ENCODE measurements at regions not wholly inside any gene's neighbourhood (a gene's known extent, or its start where the extent isn't known, plus 50 kb on each side); places are given as distances from the start of the nearest gene placed in this dataset.

DNA sequence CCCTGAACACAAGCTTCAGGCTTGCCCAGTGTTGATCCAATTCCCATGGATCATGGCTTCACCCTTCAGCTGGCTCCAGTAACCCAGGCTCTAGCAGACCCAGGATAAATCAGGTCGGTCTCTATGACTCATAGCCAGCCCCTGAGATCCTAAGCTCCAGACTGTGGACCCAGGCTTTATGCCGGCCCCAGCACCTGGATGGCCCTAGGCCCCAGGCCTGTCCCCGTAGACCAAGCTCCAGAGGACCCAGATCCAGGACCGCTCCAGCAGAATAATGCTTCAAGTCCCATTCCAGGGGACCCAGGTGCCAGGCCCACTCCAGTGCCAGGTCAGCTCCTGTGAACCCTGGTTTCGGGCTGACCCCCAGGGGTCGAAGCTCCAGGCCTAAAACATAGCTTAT is 1589.9 kb upstream of the DDX18 start:
- ATAC-seq (no peak), DNase-seq (ENCODE audit: low spot score) (no peak)
- CTCF ChIA-PET, result no interaction called here
- H3K27me3 Mint-ChIP-seq (ENCODE audit: low read depth), result no peaks in the 10 kb centered on the region
- POLR2A ChIA-PET, result no interaction called here
- H3K4me3 Mint-ChIP-seq, result no peak overlapping the region
- H3K27ac Mint-ChIP-seq, result no peak overlapping the region
- TF ChIP-seq CREM (CRISPR knock-in tag; IDR thresholded peaks at IDR 0.05), result no peak
- TF ChIP-seq, protein P1, sequence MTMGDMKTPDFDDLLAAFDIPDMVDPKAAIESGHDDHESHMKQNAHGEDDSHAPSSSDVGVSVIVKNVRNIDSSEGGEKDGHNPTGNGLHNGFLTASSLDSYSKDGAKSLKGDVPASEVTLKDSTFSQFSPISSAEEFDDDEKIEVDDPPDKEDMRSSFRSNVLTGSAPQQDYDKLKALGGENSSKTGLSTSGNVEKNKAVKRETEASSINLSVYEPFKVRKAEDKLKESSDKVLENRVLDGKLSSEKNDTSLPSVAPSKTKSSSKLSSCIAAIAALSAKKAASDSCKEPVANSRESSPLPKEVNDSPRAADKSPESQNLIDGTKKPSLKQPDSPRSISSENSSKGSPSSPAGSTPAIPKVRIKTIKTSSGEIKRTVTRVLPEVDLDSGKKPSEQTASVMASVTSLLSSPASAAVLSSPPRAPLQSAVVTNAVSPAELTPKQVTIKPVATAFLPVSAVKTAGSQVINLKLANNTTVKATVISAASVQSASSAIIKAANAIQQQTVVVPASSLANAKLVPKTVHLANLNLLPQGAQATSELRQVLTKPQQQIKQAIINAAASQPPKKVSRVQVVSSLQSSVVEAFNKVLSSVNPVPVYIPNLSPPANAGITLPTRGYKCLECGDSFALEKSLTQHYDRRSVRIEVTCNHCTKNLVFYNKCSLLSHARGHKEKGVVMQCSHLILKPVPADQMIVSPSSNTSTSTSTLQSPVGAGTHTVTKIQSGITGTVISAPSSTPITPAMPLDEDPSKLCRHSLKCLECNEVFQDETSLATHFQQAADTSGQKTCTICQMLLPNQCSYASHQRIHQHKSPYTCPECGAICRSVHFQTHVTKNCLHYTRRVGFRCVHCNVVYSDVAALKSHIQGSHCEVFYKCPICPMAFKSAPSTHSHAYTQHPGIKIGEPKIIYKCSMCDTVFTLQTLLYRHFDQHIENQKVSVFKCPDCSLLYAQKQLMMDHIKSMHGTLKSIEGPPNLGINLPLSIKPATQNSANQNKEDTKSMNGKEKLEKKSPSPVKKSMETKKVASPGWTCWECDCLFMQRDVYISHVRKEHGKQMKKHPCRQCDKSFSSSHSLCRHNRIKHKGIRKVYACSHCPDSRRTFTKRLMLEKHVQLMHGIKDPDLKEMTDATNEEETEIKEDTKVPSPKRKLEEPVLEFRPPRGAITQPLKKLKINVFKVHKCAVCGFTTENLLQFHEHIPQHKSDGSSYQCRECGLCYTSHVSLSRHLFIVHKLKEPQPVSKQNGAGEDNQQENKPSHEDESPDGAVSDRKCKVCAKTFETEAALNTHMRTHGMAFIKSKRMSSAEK (CRISPR knock-in tag; IDR thresholded peaks at IDR 0.05; ENCODE audit: borderline replicate concordance), result no peak
- no peak for TF ChIP-seq EMX1 (CRISPR knock-in tag; IDR thresholded peaks at IDR 0.05)
- no peak for TF ChIP-seq ZNF121 (CRISPR knock-in tag; IDR thresholded peaks at IDR 0.05)
- TF ChIP-seq, protein P2, sequence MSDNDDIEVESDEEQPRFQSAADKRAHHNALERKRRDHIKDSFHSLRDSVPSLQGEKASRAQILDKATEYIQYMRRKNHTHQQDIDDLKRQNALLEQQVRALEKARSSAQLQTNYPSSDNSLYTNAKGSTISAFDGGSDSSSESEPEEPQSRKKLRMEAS (CRISPR knock-in tag; IDR thresholded peaks at IDR 0.05), result no peak
- TF ChIP-seq CBFB (CRISPR knock-in tag; IDR thresholded peaks at IDR 0.05; ENCODE audit: low read depth), result no peak
- no peaks in the 10 kb centered on the region for H3K4me1 Mint-ChIP-seq
- H3K36me3 Mint-ChIP-seq, result peaks cover 20% of the 10 kb centered on the region
- H3K9me3 Mint-ChIP-seq, result peaks cover 57% of the 10 kb centered on the region

DNA sequence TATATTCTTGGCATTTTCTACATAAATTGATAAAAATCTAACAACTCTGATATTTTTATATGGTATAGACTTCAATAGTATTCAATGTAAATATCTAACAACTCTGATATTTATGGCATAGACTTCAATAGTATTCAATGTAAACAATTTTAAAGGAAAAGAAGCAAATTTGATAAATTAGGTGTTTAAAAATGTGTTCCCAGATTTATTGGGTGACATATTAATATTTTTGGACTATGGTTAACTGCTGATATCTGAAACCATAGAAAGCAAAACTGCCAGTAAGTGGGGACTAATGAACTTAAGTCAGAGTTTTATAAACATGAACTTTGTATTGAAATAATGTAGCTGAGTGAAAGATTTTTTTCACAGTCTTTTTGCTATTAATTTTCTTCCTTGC is 1576.0 kb upstream of the DDX18 start:
- peaks cover 51% of the 10 kb centered on the region for H3K9me3 Mint-ChIP-seq
- no peak overlapping the region for H3K4me3 Mint-ChIP-seq
- H3K36me3 Mint-ChIP-seq, result peaks cover 35% of the 10 kb centered on the region
- no peak for ATAC-seq
- H3K27ac Mint-ChIP-seq, result no peak overlapping the region
- POLR2A ChIA-PET, result no interaction called here
- no peaks in the 10 kb centered on the region for H3K27me3 Mint-ChIP-seq (ENCODE audit: low read depth)
- no peak for DNase-seq (ENCODE audit: low spot score)
- TF ChIP-seq ZNF121 (CRISPR knock-in tag; IDR thresholded peaks at IDR 0.05), result no peak
- no peak for TF ChIP-seq JAZF1 (CRISPR knock-in tag; IDR thresholded peaks at IDR 0.05)
- TF ChIP-seq, protein P3, sequence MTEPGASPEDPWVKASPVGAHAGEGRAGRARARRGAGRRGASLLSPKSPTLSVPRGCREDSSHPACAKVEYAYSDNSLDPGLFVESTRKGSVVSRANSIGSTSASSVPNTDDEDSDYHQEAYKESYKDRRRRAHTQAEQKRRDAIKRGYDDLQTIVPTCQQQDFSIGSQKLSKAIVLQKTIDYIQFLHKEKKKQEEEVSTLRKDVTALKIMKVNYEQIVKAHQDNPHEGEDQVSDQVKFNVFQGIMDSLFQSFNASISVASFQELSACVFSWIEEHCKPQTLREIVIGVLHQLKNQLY (CRISPR knock-in tag; IDR thresholded peaks at IDR 0.05), result no peak
- no peak for TF ChIP-seq IRF2 (CRISPR knock-in tag; IDR thresholded peaks at IDR 0.05; ENCODE audit: borderline replicate concordance, low read depth)
- no peak for TF ChIP-seq NFYB (CRISPR knock-in tag; conservative IDR thresholded peaks at IDR 0.05; ENCODE audit: low read depth)
- TF ChIP-seq, protein P2 (CRISPR knock-in tag; IDR thresholded peaks at IDR 0.05), result no peak
- TF ChIP-seq, protein P4, sequence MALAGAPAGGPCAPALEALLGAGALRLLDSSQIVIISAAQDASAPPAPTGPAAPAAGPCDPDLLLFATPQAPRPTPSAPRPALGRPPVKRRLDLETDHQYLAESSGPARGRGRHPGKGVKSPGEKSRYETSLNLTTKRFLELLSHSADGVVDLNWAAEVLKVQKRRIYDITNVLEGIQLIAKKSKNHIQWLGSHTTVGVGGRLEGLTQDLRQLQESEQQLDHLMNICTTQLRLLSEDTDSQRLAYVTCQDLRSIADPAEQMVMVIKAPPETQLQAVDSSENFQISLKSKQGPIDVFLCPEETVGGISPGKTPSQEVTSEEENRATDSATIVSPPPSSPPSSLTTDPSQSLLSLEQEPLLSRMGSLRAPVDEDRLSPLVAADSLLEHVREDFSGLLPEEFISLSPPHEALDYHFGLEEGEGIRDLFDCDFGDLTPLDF (CRISPR knock-in tag; IDR thresholded peaks at IDR 0.05), result no peak
- TF ChIP-seq TEAD4 (CRISPR knock-in tag; IDR thresholded peaks at IDR 0.05), result no peak
- no peak for TF ChIP-seq MXD4 (CRISPR knock-in tag; IDR thresholded peaks at IDR 0.05; ENCODE audit: borderline replicate concordance)
- TF ChIP-seq GRHL2 (CRISPR knock-in tag; IDR thresholded peaks at IDR 0.05; ENCODE audit: insufficient replicate concordance, severe bottlenecking), result no peak
- TF ChIP-seq, protein P5, sequence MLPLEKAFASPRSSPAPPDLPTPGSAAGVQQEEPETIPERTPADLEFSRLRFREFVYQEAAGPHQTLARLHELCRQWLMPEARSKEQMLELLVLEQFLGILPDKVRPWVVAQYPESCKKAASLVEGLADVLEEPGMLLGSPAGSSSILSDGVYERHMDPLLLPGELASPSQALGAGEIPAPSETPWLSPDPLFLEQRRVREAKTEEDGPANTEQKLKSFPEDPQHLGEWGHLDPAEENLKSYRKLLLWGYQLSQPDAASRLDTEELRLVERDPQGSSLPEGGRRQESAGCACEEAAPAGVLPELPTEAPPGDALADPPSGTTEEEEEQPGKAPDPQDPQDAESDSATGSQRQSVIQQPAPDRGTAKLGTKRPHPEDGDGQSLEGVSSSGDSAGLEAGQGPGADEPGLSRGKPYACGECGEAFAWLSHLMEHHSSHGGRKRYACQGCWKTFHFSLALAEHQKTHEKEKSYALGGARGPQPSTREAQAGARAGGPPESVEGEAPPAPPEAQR (CRISPR knock-in tag; IDR thresholded peaks at IDR 0.05), result no peak
- CTCF ChIA-PET, result no interaction called here
- H3K4me1 Mint-ChIP-seq, result peaks cover 10% of the 10 kb centered on the region

DNA sequence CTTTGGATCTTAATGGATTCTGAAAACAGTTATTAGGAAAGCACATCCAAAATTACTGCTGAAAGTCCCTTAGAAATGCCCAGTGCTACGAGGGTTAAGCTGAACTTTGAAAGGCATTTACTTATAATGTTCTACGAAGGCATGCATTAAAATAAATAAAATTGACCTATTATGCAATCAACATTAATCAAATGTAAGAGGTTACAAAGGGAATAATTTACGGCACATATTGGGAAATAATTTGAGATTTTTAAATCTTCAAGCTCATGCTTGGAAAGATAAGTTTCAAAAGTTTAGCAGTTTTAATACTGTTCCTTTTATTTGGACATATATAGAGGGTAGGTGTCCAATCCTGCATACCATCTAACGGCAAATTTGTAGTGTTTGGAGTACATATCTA is 1564.1 kb upstream of the DDX18 start:
- H3K4me3 Mint-ChIP-seq, result no peak overlapping the region
- ChIA-PET POLR2A (no interaction called here), CTCF (no interaction called here)
- H3K27me3 Mint-ChIP-seq (ENCODE audit: low read depth), result no peaks in the 10 kb centered on the region
- DNase-seq (ENCODE audit: low spot score) (no peak), ATAC-seq (no peak)
- peaks cover 8% of the 10 kb centered on the region for H3K4me1 Mint-ChIP-seq
- H3K27ac Mint-ChIP-seq, result no peak overlapping the region
- H3K36me3 Mint-ChIP-seq, result peaks cover 48% of the 10 kb centered on the region
- H3K9me3 Mint-ChIP-seq, result peaks cover 53% of the 10 kb centered on the region
- no peak for TF ChIP-seq FOXK1 (CRISPR knock-in tag; IDR thresholded peaks at IDR 0.05)
- TF ChIP-seq, protein P6, sequence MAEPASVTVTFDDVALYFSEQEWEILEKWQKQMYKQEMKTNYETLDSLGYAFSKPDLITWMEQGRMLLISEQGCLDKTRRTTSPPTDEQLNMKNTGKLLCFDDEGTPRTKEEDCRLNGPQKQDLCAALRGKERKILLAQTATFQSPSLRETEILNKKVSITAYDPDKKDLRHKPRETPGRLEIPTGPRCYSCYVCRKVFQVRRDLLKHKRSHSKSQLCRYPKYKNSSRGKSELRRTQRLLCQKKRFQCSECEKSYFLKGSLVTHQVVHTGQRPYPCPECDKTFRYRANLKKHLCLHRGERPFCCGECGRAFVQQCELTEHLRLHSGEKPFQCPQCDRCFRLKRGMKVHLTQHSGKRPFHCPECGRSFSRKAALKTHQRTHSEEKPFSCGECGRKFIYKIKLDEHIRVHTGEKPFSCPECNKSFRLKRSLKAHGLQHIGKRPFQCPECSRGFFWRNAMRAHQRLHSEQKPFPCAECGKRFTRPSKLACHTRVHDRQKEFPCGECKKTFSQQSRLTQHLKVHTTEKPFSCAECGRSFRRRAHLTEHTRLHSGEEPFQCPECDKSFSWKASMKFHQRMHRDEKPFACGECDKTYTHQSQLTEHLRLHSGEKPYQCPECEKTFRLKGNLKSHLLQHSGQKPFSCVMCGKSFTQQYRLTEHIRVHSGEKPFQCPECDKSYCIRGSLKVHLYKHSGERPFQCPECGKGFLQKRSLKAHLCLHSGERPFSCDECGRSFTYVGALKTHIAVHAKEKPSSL (CRISPR knock-in tag; conservative IDR thresholded peaks at IDR 0.05), result no peak
- TF ChIP-seq, protein P7, sequence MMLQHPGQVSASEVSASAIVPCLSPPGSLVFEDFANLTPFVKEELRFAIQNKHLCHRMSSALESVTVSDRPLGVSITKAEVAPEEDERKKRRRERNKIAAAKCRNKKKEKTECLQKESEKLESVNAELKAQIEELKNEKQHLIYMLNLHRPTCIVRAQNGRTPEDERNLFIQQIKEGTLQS (CRISPR knock-in tag; conservative IDR thresholded peaks at IDR 0.05), result no peak
- TF ChIP-seq, protein P8, sequence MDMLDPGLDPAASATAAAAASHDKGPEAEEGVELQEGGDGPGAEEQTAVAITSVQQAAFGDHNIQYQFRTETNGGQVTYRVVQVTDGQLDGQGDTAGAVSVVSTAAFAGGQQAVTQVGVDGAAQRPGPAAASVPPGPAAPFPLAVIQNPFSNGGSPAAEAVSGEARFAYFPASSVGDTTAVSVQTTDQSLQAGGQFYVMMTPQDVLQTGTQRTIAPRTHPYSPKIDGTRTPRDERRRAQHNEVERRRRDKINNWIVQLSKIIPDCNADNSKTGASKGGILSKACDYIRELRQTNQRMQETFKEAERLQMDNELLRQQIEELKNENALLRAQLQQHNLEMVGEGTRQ (CRISPR knock-in tag; IDR thresholded peaks at IDR 0.05), result no peak
- TF ChIP-seq, protein P3 (CRISPR knock-in tag; IDR thresholded peaks at IDR 0.05), result no peak
